Left cardiac atrium (tissue), 4 donors: ENCODE measurements at regions not wholly inside any gene's neighbourhood (a gene's known extent, or its start where the extent isn't known, plus 50 kb on each side); places are given as distances from the start of the nearest gene placed in this dataset.
"Not testable (repeated sequence)": the region's sequence is repeated elsewhere in the genome, so short reads cannot be mapped to it uniquely, and the experiment has no call there.

Source experiments
- ATAC-seq, 2 donors: fragments of 200-7000 bp; cut with Tn5 transposase; one replicate each; pipeline ENCODE4 v1.9.1; 2020; ENCODE audit warnings: mild to moderate bottlenecking in 2 of 2, moderate library complexity in 2 of 2
- DNase-seq: peaks from one replicate; pipeline ENCODE4 v3.0.0-alpha.2; 2020
- intact Hi-C, 2 donors: fragments of 100-400 bp; cut with DNase I; formaldehyde crosslinking; loops; one replicate each; pipeline versions ENCODE4 v1.14.1 to v1.15.1; 2022 to 2023
- donor health status: DM: no; HTN: yes; CAD: no.
- donor health status: DM: no; HTN: yes; CAD: no; lungs with severe emphysema.
- donor health status: DM: yes; HTN: yes; CAD: no.
- donor health status: Dilated cardiomyopathy.

GRCh38 chr7:69504733-69505420 is 93.4 kb upstream of the AUTS2 start:
- ATAC-seq (no peak), DNase-seq (no peak)
- intact Hi-C loops, result no loop called here

- intact Hi-C loops, result no loop called here
- no peak for ATAC-seq
- DNase-seq, result no peak
Measured at GRCh38 chr7:69508736-69509135, 89.5 kb upstream of the AUTS2 start.

- no peak for ATAC-seq
- DNase-seq, result no peak
- intact Hi-C loops, result no loop called here
Measured at GRCh38 chr7:69510114-69510513, 88.2 kb upstream of the AUTS2 start.

GRCh38 chr7:69515495-69516212 is 82.6 kb upstream of the AUTS2 start:
- ATAC-seq, result no peak
- DNase-seq, result no peak
- intact Hi-C loops, result no loop called here

GRCh38 chr7:69516238-69516820 is 81.9 kb upstream of the AUTS2 start:
- DNase-seq, result peak; percentile 29
- ATAC-seq, result peak in 1 of 2 donors; percentile 58
- intact Hi-C loops, result no loop called here

- no peak for ATAC-seq
- no peak for DNase-seq
- intact Hi-C loops, result no loop called here
Measured at GRCh38 chr7:69517985-69518704, 80.1 kb upstream of the AUTS2 start.

- DNase-seq (no peak), ATAC-seq (no peak)
- intact Hi-C loops, result no loop called here
Measured at GRCh38 chr7:69518705-69519077, 79.6 kb upstream of the AUTS2 start.

GRCh38 chr7:69526570-69526969 is 71.7 kb upstream of the AUTS2 start:
- ATAC-seq (no peak), DNase-seq (no peak)
- intact Hi-C loops, result no loop called here

- ATAC-seq, result no peak
- intact Hi-C loops, result no loop called here
- no peak for DNase-seq
Measured at GRCh38 chr7:69527706-69528105, 70.6 kb upstream of the AUTS2 start.

GRCh38 chr7:69531050-69531449 is 67.2 kb upstream of the AUTS2 start:
- intact Hi-C loops, result no loop called here
- ATAC-seq (no peak), DNase-seq (no peak)

GRCh38 chr7:69534461-69535041 is 63.7 kb upstream of the AUTS2 start:
- intact Hi-C loops, result no loop called here
- no peak for ATAC-seq
- no peak for DNase-seq

- intact Hi-C loops, result no loop called here
Measured at GRCh38 chr7:69537691-69538090, 60.6 kb upstream of the AUTS2 start.

GRCh38 chr7:69539531-69539930 is 58.7 kb upstream of the AUTS2 start:
- ATAC-seq (no peak), DNase-seq (no peak)
- intact Hi-C loops, result no loop called here

More at GRCh38 chr7:69537691-69538090, 60.6 kb upstream of the AUTS2 start:
- no peak for ATAC-seq
- DNase-seq, result no peak

- intact Hi-C loops, result no loop called here
- ATAC-seq, result no peak
Measured at GRCh38 chr7:69540287-69540686, 58.0 kb upstream of the AUTS2 start.

GRCh38 chr7:69541779-69542432 is 56.4 kb upstream of the AUTS2 start:
- ATAC-seq, intact Hi-C loops: not testable (repeated sequence)

More at GRCh38 chr7:69540287-69540686, 58.0 kb upstream of the AUTS2 start:
- DNase-seq, result no peak

GRCh38 chr7:69545175-69545574 is 53.1 kb upstream of the AUTS2 start:
- DNase-seq (no peak), ATAC-seq (no peak)
- intact Hi-C loops, result no loop called here

More at GRCh38 chr7:69541779-69542432, 56.4 kb upstream of the AUTS2 start:
- DNase-seq, result not testable (repeated sequence)
